IMR-90 (cell line): ENCODE measurements at regions not wholly inside any gene's neighbourhood (a gene's known extent, or its start where the extent isn't known, plus 50 kb on each side); places are given as distances from the start of the nearest gene placed in this dataset.

ENCODE experiments used
- ATAC-seq: fragments of 200-7000 bp; cut with Tn5 transposase; 2 replicates; pipeline ENCODE4 v1.9.1; 2020; ENCODE audit warnings: low read depth, mild to moderate bottlenecking, moderate library complexity
- BruUV-seq: library from RNA; stranded (reverse); fragments of 400-500 nt; replicated peaks from 2 replicates; lab custom pipeline; 2021; lab: Mats Ljungman, UMichigan
- CTCF ChIA-PET: fragments of 300-600 bp; formaldehyde crosslinking; extraction: SDS; loops from one replicate; lab custom pipeline; 2021; ENCODE audit warnings: antibody characterized with exemption; lab: Yijun Ruan, JAX
- POLR2A ChIA-PET: fragments of 300-600 bp; sonication (Branson Sonifier 250); formaldehyde crosslinking; loops from one replicate; lab custom pipeline; 2022; ENCODE audit warnings: antibody characterized with exemption; ENCODE audit not compliant: unreplicated experiment; lab: Charles Lee
- DNase-seq: peaks from one replicate; pipeline ENCODE4 v3.0.0; 2013
- H2AFZ ChIP-seq: replicated peaks from 2 replicates; pipeline ENCODE3; 2013; ENCODE audit warnings: low read length, mild to moderate bottlenecking; ENCODE audit not compliant: poor library complexity
- H2AK5ac ChIP-seq: 2 replicates; pipeline ENCODE4 v1.6.1; 2013; ENCODE audit warnings: low read depth, low read length, inconsistent platforms
- H2AK9ac ChIP-seq: replicated peaks from 2 replicates; pipeline ENCODE3; 2013; ENCODE audit warnings: mild to moderate bottlenecking, low read depth, low read length, moderate library complexity; ENCODE audit not compliant: poor library complexity
- H2BK120ac ChIP-seq: 2 replicates; pipeline ENCODE4 v1.6.1; 2013; ENCODE audit warnings: low read depth, low read length, inconsistent platforms
- H2BK15ac ChIP-seq: 3 replicates; pipeline ENCODE4 v1.6.1; 2013; ENCODE audit warnings: low read depth, low read length, inconsistent platforms
- H2BK20ac ChIP-seq: 2 replicates; pipeline ENCODE4 v1.6.1; 2013; ENCODE audit warnings: low read depth, mild to moderate bottlenecking, inconsistent platforms, low read length, moderate library complexity
- H2BK5ac ChIP-seq: 2 replicates; pipeline ENCODE4 v1.6.1; 2013; ENCODE audit warnings: mild to moderate bottlenecking, low read depth, low read length, inconsistent platforms; ENCODE audit not compliant: poor library complexity, severe bottlenecking
- H3K14ac ChIP-seq: replicated peaks from 2 replicates; pipeline ENCODE4 v1.6.1; 2013; ENCODE audit warnings: low read depth, low read length, inconsistent platforms
- H3K18ac ChIP-seq: 2 replicates; pipeline ENCODE4 v1.6.1; 2013; ENCODE audit warnings: low read depth, low read length, control low read depth
- H3K23ac ChIP-seq: 2 replicates; pipeline ENCODE4 v1.6.1; 2013; ENCODE audit warnings: low read depth, low read length, inconsistent platforms
- H3K27ac ChIP-seq: 2 replicates; pipeline ENCODE4 v1.5.1; 2013; ENCODE audit warnings: mild to moderate bottlenecking, control low read depth, low read length; ENCODE audit not compliant: insufficient read depth
- H3K27me3 ChIP-seq: 2 replicates; pipeline ENCODE4 v1.6.1; 2013; ENCODE audit warnings: low read length; ENCODE audit not compliant: control insufficient read depth, insufficient read depth
- H3K36me3 ChIP-seq: 2 replicates; pipeline ENCODE4 v1.6.1; 2013; ENCODE audit warnings: low read length, mixed read lengths; ENCODE audit not compliant: control insufficient read depth, insufficient read depth
- H3K4ac ChIP-seq: 2 replicates; pipeline ENCODE4 v1.6.1; 2013; ENCODE audit warnings: low read depth, low read length, inconsistent platforms
- H3K4me1 ChIP-seq: 2 replicates; pipeline ENCODE4 v1.6.1; 2013; ENCODE audit warnings: low read length, mixed read lengths; ENCODE audit not compliant: control insufficient read depth, insufficient read depth
- H3K4me2 ChIP-seq: 2 replicates; pipeline ENCODE4 v1.6.1; 2013; ENCODE audit warnings: low read depth, mild to moderate bottlenecking, control low read depth, low read length, moderate library complexity
- H3K4me3 ChIP-seq: 2 replicates; pipeline ENCODE4 v1.5.1; 2013; ENCODE audit warnings: low read depth, mild to moderate bottlenecking, control low read depth, low read length, moderate library complexity; ENCODE audit not compliant: insufficient read depth
- H3K56ac ChIP-seq: 2 replicates; pipeline ENCODE4 v1.6.1; 2013; ENCODE audit warnings: low read length, inconsistent platforms; ENCODE audit not compliant: insufficient read depth; ENCODE audit errors: extremely low read depth
- H3K79me1 ChIP-seq, 2 experiments: 2 replicates each; pipeline ENCODE4 v1.6.1; 2013; ENCODE audit warnings: low read length in 2 of 2, inconsistent platforms in 1 of 2, low read depth in 1 of 2
- H3K9ac ChIP-seq: 2 replicates; pipeline ENCODE4 v1.6.1; 2013; ENCODE audit warnings: low read depth, low read length, control low read depth
- H3K9me1 ChIP-seq: 2 replicates; pipeline ENCODE4 v1.6.1; 2013; ENCODE audit warnings: low read length, inconsistent platforms; ENCODE audit not compliant: insufficient read depth
- H3K9me3 ChIP-seq: 2 replicates; pipeline ENCODE4 v1.6.1; 2013; ENCODE audit warnings: low read length; ENCODE audit not compliant: control insufficient read depth, insufficient read depth
- H4K20me1 ChIP-seq: 2 replicates; pipeline ENCODE4 v1.6.1; 2013; ENCODE audit warnings: low read length, inconsistent platforms; ENCODE audit not compliant: insufficient read depth
- H4K5ac ChIP-seq: 2 replicates; pipeline ENCODE4 v1.6.1; 2013; ENCODE audit warnings: mild to moderate bottlenecking, low read depth, low read length, control low read depth
- H4K8ac ChIP-seq, 2 experiments: 2 replicates each; pipeline ENCODE4 v1.6.1; 2013; ENCODE audit warnings: low read depth in 2 of 2, low read length in 2 of 2, control low read depth in 1 of 2, inconsistent platforms in 1 of 2
- H4K91ac ChIP-seq: 2 replicates; pipeline ENCODE4 v1.6.1; 2013; ENCODE audit warnings: low read depth, low read length, inconsistent platforms; ENCODE audit not compliant: insufficient read depth
- BHLHE40 ChIP-seq: fragments of 150-350 bp; IDR thresholded peaks from 2 replicates; pipeline ENCODE4 v1.6.1; 2016; ENCODE audit warnings: mild to moderate bottlenecking, low read depth, low read length
- CEBPB ChIP-seq: IDR thresholded peaks from 2 replicates; pipeline ENCODE4 v1.6.1; 2012; ENCODE audit warnings: low read depth, low read length, improper control_type of control experiment
- CHD1 ChIP-seq: IDR thresholded peaks from 2 replicates; pipeline ENCODE4 v1.6.1; 2012; ENCODE audit warnings: low read depth, low read length, improper control_type of control experiment
- FOS ChIP-seq: fragments of 150-350 bp; IDR thresholded peaks from 2 replicates; pipeline ENCODE4 v1.6.1; 2016; ENCODE audit warnings: low read depth, low read length
- MAFK ChIP-seq: IDR thresholded peaks from 2 replicates; pipeline ENCODE4 v1.6.1; 2012; ENCODE audit warnings: low read depth, low read length, improper control_type of control experiment
- MAZ ChIP-seq: IDR thresholded peaks from 2 replicates; pipeline ENCODE4 v1.6.1; 2012; ENCODE audit warnings: low read depth, mild to moderate bottlenecking, low read length, improper control_type of control experiment, moderate library complexity, borderline replicate concordance
- MXI1 ChIP-seq: IDR thresholded peaks from 2 replicates; pipeline ENCODE4 v1.6.1; 2012; ENCODE audit warnings: low read depth, mild to moderate bottlenecking, low read length, moderate library complexity, borderline replicate concordance
- NFE2L2 ChIP-seq: fragments of 150-350 bp; IDR thresholded peaks from 2 replicates; pipeline ENCODE4 v1.6.1; 2016; ENCODE audit warnings: low read depth, mild to moderate bottlenecking, low read length
- POLR2A ChIP-seq: IDR thresholded peaks from 2 replicates; pipeline ENCODE4 v1.6.1; 2012; ENCODE audit warnings: mild to moderate bottlenecking, low read depth, low read length
- RAD21 ChIP-seq: IDR thresholded peaks from 2 replicates; pipeline ENCODE4 v1.6.1; 2012; ENCODE audit warnings: low read length, improper control_type of control experiment
- RCOR1 ChIP-seq: IDR thresholded peaks from 2 replicates; pipeline ENCODE4 v1.6.1; 2012; ENCODE audit warnings: mild to moderate bottlenecking, low read length, improper control_type of control experiment; ENCODE audit not compliant: insufficient replicate concordance
- RFX5 ChIP-seq: IDR thresholded peaks from 2 replicates; pipeline ENCODE4 v1.8.0; 2012; ENCODE audit warnings: low read depth, mild to moderate bottlenecking, low read length, moderate library complexity
- SMC3 ChIP-seq: fragments of 150-350 bp; IDR thresholded peaks from 2 replicates; pipeline ENCODE4 v1.6.1; 2016; ENCODE audit warnings: low read depth, mild to moderate bottlenecking, antibody characterized with exemption, low read length, moderate library complexity
- WGBS, 2 experiments: methylation state at CpG; one replicate each; pipeline versions ENCODE4 v1.1.5 to v1.1.7; 2013; ENCODE audit warnings: missing lambda C conversion rate in 2 of 2; ENCODE audit not compliant: insufficient read length in 1 of 2; ENCODE audit errors: extremely low coverage in 2 of 2; 5-methylcytosine and 5-hydroxymethylcytosine counted together
- dilution Hi-C: fragments of 300-500 bp; cut with HindIII; formaldehyde crosslinking; loops from one replicate; pipeline ENCODE4 v1.14.3; 2018; ENCODE audit warnings: low sequenced_read_pairs; ENCODE audit not compliant: unreplicated experiment
- in situ Hi-C: fragments of 300-500 bp; cut with MboI; formaldehyde crosslinking; loops from 3 replicates; pipeline ENCODE4 v1.14.3; 2019; ENCODE audit warnings: low sequenced_read_pairs, inconsistent platforms, mixed read lengths
- intact Hi-C: fragments of 100-400 bp; cut with micrococcal nuclease; formaldehyde crosslinking; loops from 2 replicates; pipeline ENCODE4 v1.10.0; 2022
- TF ChIP-seq, protein P1 (sequence below): conservative IDR thresholded peaks from 2 replicates; pipeline ENCODE4 v1.5.1; 2012; ENCODE audit warnings: mild to moderate bottlenecking, low read depth, low read length, improper control_type of control experiment
- TF ChIP-seq, protein P2 (sequence below): fragments of 150-350 bp; IDR thresholded peaks from 2 replicates; pipeline ENCODE4 v1.6.1; 2017; ENCODE audit warnings: mild to moderate bottlenecking, antibody characterized with exemption, low read length, low read depth
- TF ChIP-seq, protein P3 (sequence below): fragments of 150-350 bp; IDR thresholded peaks from 2 replicates; pipeline ENCODE4 v1.6.1; 2016; ENCODE audit warnings: low read depth, mild to moderate bottlenecking, low read length, moderate library complexity, borderline replicate concordance

DNA sequence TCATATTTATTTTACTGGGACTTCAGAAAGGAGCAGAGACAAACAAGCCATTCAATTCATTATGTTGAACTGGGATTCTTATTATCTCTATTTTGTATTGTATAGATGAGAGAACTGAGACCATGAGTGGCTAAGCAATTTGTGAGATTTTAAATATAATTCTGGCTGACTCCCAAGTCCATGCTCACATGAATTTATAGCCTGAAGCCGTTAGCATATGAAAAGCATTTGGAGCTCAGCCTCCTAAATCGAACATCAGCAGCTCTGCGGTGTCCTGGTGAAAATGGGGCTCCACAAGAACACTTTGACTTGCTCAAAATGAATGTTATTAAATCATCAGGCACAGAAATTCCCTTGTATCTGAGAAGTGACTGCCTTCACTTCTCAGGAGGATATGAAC, 96.8 kb upstream of the DPT start:
- Histone ChIP-seq H3K79me1 (no peaks in the 10 kb centered on the region), H2BK15ac (no peak overlapping the region), H3K9ac (no peak overlapping the region), H3K4me2 (no peak overlapping the region), H3K27me3 (no peaks in the 10 kb centered on the region), H2AFZ (no peak overlapping the region), H3K4me3 (no peak overlapping the region), H3K23ac (no peak overlapping the region), H3K18ac (no peak overlapping the region), H2BK20ac (no peak overlapping the region), H4K8ac (no peak overlapping the region), H2BK5ac (no peak overlapping the region), H2BK120ac (no peak overlapping the region), H3K9me1 (no peaks in the 10 kb centered on the region), H3K4me1 (no peaks in the 10 kb centered on the region), H3K4ac (no peak overlapping the region), H3K14ac (no peak overlapping the region), H3K9me3 (no peaks in the 10 kb centered on the region), H2AK9ac (no peak overlapping the region), H4K91ac (no peak overlapping the region), H4K5ac (no peak overlapping the region), H3K36me3 (no peaks in the 10 kb centered on the region), H4K20me1 (no peaks in the 10 kb centered on the region), H2AK5ac (no peak overlapping the region), H3K56ac (no peak overlapping the region), H3K27ac (no peak overlapping the region)
- 0% methylated on average over 1 of the region's 3 CpGs; no CpG with 5 or more reads in 1 of the 2 experiments for WGBS, 2 experiments
- dilution Hi-C loops (no loop called here), intact Hi-C loops (no loop called here), in situ Hi-C loops (no loop called here)
- ChIA-PET POLR2A (no interaction called here), CTCF (interaction anchor here (0.5 kb wide), 1 partner anchor 203 kb away, joined by 3 read pairs; no protein-coding TSS in a partner anchor)
- ATAC-seq (no peak), DNase-seq (no peak)
- TF ChIP-seq MAFK = no peak
- TF ChIP-seq, protein P1, sequence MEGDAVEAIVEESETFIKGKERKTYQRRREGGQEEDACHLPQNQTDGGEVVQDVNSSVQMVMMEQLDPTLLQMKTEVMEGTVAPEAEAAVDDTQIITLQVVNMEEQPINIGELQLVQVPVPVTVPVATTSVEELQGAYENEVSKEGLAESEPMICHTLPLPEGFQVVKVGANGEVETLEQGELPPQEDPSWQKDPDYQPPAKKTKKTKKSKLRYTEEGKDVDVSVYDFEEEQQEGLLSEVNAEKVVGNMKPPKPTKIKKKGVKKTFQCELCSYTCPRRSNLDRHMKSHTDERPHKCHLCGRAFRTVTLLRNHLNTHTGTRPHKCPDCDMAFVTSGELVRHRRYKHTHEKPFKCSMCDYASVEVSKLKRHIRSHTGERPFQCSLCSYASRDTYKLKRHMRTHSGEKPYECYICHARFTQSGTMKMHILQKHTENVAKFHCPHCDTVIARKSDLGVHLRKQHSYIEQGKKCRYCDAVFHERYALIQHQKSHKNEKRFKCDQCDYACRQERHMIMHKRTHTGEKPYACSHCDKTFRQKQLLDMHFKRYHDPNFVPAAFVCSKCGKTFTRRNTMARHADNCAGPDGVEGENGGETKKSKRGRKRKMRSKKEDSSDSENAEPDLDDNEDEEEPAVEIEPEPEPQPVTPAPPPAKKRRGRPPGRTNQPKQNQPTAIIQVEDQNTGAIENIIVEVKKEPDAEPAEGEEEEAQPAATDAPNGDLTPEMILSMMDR = no peak
- no peak for TF ChIP-seq MAZ
- TF ChIP-seq POLR2A = no peak
- no peak for TF ChIP-seq CEBPB
- TF ChIP-seq, protein P2, sequence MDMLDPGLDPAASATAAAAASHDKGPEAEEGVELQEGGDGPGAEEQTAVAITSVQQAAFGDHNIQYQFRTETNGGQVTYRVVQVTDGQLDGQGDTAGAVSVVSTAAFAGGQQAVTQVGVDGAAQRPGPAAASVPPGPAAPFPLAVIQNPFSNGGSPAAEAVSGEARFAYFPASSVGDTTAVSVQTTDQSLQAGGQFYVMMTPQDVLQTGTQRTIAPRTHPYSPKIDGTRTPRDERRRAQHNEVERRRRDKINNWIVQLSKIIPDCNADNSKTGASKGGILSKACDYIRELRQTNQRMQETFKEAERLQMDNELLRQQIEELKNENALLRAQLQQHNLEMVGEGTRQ = no peak
- no peak for TF ChIP-seq MXI1
- TF ChIP-seq SMC3 = no peak
- no peak for TF ChIP-seq FOS
- no peak for TF ChIP-seq RFX5
- no peak for TF ChIP-seq RAD21
- TF ChIP-seq BHLHE40 = no peak
- no peak for TF ChIP-seq RCOR1
- TF ChIP-seq, protein P3, sequence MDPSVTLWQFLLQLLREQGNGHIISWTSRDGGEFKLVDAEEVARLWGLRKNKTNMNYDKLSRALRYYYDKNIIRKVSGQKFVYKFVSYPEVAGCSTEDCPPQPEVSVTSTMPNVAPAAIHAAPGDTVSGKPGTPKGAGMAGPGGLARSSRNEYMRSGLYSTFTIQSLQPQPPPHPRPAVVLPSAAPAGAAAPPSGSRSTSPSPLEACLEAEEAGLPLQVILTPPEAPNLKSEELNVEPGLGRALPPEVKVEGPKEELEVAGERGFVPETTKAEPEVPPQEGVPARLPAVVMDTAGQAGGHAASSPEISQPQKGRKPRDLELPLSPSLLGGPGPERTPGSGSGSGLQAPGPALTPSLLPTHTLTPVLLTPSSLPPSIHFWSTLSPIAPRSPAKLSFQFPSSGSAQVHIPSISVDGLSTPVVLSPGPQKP = no peak
- TF ChIP-seq NFE2L2 = no peak
- no peak for TF ChIP-seq CHD1
- BruUV-seq = no TSS peak
